HG03097 (cell line): ENCODE measurements at regions not wholly inside any gene's neighbourhood (a gene's known extent, or its start where the extent isn't known, plus 50 kb on each side); places are given as distances from the start of the nearest gene placed in this dataset.
"Not testable (repeated sequence)": the region's sequence is repeated elsewhere in the genome, so short reads cannot be mapped to it uniquely, and the experiment has no call there.

Source experiments
- ATAC-seq: cut with Tn5 transposase; IDR thresholded peaks from one replicate; pipeline ENCODE4 v1.9.1; 2021; ENCODE audit not compliant: unreplicated experiment, low FRiP score

DNA sequence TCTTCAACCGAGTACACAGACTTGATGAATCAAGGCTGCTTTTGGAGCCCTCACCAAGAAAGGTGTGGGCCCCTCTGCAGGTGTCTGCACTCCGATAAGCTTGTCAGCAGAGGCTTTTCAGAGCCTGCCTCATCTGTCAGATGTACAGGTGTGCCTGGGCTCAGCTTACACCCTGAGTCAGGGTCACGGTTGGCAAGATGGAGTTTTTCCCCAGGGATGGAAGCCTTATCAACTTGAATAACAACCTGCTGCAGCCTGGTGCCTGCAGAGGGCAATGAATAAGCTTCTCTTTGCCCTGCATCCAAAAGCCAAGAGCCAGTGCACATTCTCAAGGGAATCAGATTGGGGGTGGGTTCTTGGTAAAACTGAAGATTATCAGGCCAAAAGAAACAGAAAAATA is 427.1 kb downstream of the CD83 start:
- ATAC-seq = no peak

GRCh38 chr6:14545496-14545895 is 427.9 kb downstream of the CD83 start:
- ATAC-seq = no peak

- no peak for ATAC-seq
Observed at GRCh38 chr6:14546036-14546435, 428.5 kb downstream of the CD83 start.

- no peak for ATAC-seq
Observed at GRCh38 chr6:14547284-14547998, 429.9 kb downstream of the CD83 start.

DNA sequence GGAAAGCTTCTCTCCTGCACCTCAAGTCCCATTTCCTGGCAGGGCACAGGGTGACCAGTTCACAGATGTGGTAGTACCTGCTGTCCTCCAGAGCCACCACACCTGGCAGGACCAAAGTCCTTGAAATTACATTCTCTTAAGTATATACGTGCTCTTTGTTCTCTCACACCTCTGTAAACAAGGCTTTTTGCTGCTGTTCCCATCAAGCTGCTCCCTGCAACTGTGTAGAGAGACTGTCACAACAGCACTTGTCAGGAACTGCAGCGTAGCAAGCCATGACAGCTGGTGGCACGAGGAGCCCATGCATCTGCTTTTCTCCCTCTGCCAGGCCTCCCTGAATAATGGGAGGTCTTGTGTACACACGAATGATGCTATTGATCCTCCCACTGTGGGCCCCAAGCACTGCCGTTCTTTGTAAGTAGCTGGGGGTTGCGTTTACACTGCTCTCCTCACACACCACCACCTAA is 431.8 kb downstream of the CD83 start:
- ATAC-seq = no peak

- no peak for ATAC-seq
Observed at GRCh38 chr6:14549871-14550270, 432.3 kb downstream of the CD83 start.

- ATAC-seq = no peak
Observed at GRCh38 chr6:14550410-14550809, 432.8 kb downstream of the CD83 start.

DNA sequence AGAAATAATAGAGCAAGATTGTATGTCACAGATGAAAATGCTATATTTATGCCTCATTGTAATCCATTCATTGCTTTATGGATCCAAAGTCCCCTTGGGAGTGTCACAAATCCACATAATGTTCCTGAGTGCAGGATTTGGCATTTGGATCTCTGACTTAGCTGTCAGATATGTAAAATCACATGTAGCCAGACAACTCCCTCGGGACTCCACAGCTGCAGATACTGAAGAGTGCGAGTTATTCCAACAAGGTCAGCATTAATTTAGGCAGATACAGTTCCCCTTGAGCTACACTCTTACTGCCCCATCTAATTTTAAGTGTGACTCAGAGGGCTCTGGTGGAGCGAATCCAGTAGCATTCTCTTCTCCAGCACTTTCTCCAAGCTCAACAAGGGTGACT is 433.2 kb downstream of the CD83 start:
- ATAC-seq = no peak

DNA sequence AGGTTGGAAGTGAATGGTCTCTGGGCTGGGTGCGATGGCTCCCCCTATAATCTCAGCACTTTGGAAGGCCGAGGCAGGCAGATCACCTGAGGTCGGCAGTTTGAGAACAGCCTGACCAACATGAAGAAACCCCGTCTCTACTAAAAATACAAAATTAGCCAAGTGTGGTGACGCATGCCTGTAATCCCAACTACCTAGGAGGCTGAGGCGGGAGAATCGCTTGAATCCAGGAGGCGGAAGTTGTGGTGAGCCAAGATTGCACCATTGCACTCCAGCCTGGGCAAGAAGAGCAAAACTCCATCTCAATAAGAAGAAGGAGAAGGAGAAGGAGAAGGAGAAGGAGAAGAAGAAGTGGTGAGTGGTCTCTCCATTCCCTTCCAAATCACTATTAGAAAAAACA is 434.0 kb downstream of the CD83 start:
- ATAC-seq = not testable (repeated sequence)

DNA sequence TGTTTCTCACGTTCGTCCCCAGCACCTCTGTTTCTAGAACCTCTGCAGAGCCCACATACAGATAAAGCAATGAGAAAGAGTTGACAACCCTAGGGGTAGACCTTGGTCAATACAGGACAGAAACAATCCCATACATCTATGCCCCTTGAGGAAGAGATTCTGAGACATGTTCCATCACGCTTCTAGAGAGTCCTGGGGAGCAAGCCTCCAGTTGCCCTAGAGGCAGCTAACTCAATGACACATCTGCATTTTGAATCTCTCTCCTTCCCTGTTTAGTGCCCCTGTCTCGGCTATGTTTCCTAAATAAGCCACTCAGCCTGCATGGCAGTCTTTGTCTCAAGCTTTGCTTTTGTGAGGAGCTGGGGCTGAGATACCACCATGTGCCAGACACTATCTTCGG is 435.3 kb downstream of the CD83 start:
- no peak for ATAC-seq

DNA sequence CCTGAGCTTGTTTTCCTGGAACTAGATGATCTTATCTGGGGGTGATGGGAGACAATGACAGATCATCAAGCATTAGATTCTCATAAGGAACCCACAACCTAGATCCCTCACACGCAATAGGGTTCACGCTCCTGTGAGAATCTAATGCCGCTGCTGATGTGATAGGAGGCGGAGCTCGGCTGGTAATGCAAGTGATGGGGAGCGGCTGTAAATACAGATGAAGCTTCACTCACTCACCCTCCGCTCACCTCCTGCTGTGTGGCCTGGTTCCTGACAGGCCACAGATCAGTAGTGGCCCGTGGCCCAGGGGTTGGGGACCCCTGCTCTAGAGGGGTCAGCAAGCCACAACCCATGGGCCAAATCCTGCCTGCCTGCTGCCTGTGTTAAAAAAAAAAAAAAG is 435.9 kb downstream of the CD83 start:
- no peak for ATAC-seq

- ATAC-seq = no peak
Observed at GRCh38 chr6:14555804-14556203, 438.2 kb downstream of the CD83 start.

DNA sequence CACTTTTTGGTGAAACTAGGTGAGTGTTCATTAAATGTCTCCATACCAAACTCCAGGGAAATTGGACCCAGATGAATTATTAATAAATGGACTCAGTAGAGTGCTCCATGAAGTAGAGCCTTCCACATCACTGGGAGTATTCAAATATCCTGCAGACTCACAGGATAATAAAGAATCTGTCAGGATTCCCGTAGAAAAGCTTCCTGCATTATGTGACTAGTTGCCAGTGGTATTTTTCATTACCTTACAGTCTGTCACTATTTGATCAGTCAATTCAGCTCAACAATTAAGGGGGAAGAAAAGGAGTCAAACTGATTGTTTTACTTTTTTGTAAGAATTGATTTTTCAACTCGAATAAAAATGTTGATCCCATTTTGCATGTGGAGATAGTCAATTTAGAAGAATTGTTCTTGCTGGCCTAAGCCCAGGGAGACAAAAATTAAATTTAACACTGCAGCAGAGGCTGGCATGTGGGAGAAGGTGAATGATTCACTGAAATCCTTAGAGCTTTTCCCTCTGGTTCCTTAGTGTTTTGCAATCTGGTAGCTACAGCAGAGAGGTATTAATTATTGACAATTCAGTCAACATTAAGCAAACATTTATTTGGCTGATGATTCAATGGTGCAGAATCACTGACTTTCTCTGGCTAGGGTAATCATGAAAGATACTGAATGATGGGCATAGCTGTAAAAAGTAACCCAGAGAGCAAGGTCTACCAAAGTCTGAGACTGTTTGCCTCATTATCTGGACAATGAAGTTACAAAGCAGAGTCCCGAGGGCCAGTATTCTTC is 442.4 kb downstream of the CD83 start:
- no peak for ATAC-seq

DNA sequence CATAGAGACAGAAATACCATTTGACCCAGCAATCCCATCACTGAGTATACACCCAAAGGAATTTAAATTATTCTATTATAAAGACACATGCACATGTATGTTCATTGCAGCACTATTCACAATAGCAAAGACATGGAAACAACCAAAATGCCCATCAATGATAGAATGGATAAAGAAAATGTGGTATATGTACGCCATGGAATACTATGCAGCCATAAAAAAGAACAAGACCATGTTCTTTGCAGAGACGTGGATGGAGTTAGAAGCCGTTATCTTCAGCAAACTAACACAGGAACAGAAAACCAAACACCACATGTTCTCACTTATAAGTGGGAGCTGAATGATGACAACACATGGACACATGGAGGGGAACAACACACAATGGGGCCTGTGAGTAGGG is 444.0 kb downstream of the CD83 start:
- ATAC-seq = not testable (repeated sequence)

GRCh38 chr6:14567842-14568241 is 450.3 kb downstream of the CD83 start:
- ATAC-seq = no peak

DNA sequence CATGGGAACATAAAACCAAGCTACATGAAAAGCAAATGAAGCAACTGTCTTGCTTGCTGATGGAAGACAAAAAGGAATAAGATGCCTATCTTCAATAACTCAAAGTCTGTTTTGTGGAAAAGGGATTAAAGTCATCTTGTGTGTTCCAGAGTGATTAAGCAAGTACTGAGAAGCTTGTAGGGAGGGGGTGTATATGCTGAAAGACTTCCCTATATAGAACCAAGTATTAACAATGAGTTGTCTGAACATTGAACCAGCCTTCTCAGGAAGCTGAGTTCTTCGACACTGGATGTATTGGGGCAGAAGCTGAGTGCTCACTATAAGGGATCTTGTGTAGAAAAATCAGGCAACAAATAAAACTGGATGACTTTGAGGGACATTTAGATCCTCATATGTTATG is 451.8 kb downstream of the CD83 start:
- no peak for ATAC-seq

- ATAC-seq = not testable (repeated sequence)
Observed at GRCh38 chr6:14569874-14570273, 452.3 kb downstream of the CD83 start.

DNA sequence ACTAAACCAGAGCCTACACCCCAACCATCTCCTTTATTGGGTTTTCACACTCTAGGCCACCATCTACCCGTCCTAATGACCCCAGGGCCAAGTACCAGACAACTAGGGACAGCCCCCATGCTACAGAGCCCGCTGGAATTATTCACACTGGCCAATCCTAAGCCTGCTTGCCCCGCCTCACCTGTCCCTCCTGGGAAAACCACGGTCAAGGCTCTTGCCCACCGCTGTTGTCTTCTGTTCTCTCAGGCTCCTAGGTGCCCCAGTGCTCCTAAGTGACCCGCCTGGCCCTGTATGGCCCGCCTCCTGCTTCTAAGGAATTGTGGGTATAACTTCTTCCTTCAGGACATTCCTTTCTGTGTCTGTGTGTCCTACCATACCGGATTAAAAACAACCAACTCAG is 453.4 kb downstream of the CD83 start:
- ATAC-seq = no peak

- no peak for ATAC-seq
Observed at GRCh38 chr6:14571746-14572145, 454.2 kb downstream of the CD83 start.

DNA sequence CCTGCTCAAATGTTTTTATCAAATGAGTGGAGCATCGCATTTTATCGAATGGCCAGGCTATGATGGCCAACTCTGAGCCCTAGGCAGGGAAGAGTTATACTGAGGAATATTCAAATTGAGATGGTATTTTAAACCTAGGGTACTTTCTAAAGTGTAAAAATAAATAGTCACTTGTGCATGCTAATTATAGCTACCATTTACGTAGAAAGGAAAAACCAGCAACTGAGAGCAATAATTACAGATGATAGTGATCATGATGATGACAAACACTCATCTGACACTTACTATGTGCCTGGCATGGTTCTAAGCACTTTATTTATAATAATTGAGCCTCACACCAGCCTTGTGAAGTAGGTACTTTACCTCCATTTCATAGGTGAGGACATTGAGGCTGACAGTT is 455.7 kb downstream of the CD83 start:
- no peak for ATAC-seq

DNA sequence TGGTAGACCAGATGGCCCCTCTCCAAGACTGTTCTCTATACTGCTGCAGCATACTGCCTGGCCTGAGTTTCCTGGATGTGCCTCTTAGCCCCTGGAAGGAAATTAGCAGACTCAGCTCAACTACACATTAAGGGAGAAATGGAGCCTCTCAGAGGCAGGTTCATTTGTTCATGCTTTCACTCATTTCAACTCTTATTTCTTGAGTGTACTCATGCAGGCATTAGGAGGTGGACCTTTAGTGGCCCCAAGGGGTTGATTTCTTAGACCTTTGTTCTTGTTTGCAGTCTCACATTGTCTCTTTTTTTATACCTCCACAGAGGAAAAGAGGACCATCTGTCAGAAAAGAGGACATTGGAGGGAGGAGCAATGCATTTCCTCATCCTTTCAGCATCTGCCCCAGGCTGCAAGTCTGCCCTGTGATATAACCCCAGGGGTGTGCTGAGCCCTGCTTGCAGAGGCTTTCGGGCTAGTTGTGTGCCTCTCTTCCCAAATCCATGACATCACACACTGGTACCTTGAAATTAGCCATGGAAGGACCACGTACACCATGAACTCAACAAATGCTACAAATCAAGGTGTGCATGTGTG is 456.2 kb downstream of the CD83 start:
- ATAC-seq = no peak

DNA sequence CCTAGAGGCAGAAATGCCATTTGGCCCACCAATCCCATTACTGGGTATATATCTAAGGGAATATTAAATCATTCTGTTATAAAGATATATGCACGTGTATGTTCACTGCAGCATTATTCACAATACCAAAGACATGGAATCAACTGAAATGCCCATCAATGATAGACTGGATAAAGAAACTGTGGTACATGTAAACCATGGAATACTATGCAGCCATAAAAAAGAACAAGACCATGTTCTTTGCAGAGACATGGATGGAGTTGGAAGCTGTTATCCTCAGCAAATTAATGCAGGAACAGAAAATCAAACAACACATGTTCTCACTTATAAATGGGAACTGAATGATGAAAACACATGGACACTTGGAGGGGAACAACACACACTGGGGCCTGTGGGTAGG is 458.4 kb downstream of the CD83 start:
- no peak for ATAC-seq
